ENCODE measurements at regions not wholly inside any gene's neighbourhood (a gene's known extent, or its start where the extent isn't known, plus 50 kb on each side); places are given as distances from the start of the nearest gene placed in this dataset.
"Not testable (repeated sequence)": the region's sequence is repeated elsewhere in the genome, so short reads cannot be mapped to it uniquely, and the experiment has no call there.

GRCh38 chr16:16563962-16564361 is 185.0 kb downstream of the NPIPA7 start:
- ATAC-seq = not testable (repeated sequence)

- ATAC-seq = not testable (repeated sequence)
Measured at GRCh38 chr16:16565326-16565725, 186.4 kb downstream of the NPIPA7 start.

DNA sequence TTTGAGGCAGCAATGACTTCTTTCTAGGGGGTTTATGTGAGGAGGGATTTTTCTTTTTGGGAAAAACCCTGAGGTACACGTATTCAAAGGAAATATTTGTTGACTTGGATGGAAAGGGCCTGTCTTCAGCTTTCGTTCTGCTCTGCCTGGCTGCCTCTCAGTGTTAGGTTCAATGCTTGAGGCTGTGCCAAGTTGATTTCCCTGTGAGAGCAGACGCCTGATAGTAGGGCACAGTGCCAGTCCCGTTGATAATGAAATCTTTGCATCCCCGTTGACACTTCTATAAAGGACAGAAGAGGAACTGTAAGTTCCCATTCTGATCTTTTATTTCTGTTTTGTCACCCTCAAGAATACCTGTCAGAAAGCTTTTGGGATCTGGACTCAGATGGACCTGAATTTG is 191.1 kb downstream of the NPIPA7 start:
- not testable (repeated sequence) for ATAC-seq

DNA sequence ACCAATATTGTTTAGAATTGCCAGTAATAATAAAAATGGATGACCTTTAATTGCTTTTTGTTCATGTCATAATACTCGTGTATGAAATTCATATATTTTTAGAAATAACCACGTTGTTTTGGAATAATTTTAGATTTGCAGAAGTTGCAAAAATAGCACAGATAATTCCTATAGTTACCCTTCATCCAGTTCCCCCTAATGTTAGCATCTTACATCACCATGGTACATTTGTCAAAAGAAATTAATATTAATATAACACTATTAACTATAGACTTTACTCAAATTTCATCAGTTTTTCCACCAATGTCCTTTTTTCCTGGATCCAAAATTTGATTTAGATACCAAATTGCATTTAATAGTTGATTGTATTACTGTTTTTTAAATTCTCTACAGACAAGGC is 191.9 kb downstream of the NPIPA7 start:
- ATAC-seq = not testable (repeated sequence)

GRCh38 chr16:16572130-16572774 is 193.3 kb downstream of the NPIPA7 start:
- ATAC-seq = not testable (repeated sequence)

GRCh38 chr16:16577062-16577461 is 198.1 kb downstream of the NPIPA7 start:
- not testable (repeated sequence) for ATAC-seq

GRCh38 chr16:16578701-16579100 is 199.8 kb downstream of the NPIPA7 start:
- ATAC-seq = no peak

DNA sequence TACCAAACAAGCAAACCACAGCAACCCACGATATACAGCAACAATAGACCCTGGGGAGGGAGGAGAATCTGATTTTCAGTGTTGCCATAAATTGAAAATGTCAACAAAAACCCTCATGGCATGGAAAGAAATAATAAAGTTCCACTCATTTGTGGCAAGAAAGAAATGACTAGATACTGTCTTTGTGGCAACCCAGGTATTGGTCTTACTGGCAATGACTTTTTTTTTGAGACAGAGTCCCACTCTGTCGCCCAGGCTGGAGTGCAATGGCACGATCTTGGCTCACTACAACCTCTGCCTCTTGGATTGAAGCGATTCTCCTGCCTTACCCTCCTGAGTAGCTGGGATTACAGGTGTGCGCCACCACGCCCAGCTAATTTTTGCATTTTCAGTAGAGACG is 204.0 kb downstream of the NPIPA7 start:
- ATAC-seq = not testable (repeated sequence)

DNA sequence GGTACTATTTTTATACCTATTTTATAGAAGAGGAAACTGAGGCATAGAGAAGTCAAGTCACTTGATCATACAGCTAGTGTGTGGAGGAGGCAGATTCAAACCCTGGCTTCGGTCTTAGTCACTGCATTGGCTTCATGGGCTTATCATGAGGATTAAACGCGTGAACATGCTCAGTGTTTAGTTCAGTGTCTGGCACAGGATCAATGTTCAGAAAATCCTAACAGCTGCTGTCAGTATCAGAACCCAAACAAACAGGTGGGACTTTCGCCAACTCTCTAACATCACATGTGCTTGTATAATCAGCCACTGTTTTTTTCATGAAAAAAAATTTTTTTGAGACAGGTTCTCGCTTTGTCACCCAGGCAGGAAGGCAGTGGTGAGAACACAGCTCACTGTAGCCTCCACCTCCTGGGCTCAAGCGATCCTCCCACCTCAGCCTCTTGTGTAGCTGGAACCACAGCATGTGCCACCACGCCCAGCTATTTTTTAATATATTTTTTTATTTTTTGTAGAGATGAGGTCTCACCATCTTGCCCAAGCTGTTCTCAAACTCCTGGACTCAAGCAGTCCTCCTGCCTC is 207.2 kb downstream of the NPIPA7 start:
- ATAC-seq = peak in 1 of 2 donors; percentile 28

DNA sequence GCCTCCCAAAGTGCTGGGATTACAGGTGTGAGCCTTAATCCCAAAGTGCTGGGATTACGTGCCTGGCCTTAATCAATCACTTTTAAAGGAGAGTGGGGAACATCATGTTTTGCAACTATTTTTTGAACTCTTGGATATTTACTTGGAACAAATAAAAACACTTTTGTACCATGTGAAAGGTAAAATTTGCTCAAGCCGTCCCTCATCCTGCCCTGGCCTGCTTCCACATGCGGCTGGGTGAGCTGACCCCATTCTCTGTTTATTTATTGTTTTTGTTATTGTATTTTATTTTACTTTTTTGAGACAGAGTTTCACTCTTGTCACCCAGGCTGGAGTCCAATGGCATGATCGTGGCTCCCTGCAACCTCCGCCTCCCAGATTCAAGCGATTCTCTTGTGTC is 208.0 kb downstream of the NPIPA7 start:
- not testable (repeated sequence) for ATAC-seq

GRCh38 chr16:16588436-16588835 is 209.5 kb downstream of the NPIPA7 start:
- ATAC-seq = not testable (repeated sequence)

GRCh38 chr16:16590654-16591318 is 211.8 kb downstream of the NPIPA7 start:
- peak; percentile 85 to 87 for ATAC-seq

DNA sequence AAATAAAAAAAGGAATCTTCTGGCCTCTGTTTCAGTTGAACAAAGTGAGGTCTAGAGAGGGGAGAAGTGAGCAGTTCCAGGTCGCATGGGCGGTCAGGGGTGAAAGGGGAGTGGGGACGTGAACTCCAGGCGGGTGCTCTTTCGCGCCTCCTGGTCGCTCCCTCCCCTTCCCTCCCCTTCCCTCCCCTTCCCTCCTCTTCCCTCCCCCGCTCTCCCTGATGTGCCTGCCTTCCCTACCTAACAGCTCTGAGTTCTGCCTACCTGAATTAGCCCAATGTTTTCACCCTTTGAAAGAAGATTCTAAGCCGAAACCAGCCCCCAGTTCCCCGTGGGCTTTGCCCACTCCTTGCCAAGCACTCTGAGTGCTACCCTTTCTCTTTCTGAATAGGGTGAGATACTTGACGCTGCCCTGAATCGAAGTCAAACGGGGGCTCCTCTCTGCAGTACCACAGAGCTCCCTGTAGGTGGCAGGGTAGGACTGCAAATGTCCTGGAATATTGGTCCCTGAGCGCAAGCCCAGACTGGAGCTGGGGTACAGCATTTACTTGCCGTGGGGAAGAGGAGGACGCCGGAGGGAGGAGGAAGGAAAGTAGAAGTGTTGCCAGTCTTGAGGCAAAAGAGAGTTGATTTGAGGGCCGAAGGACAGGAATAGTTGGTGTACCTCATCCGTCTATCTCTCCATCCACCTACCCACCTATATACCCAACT is 214.4 kb downstream of the NPIPA7 start:
- peak; percentile 37 to 53 for ATAC-seq

DNA sequence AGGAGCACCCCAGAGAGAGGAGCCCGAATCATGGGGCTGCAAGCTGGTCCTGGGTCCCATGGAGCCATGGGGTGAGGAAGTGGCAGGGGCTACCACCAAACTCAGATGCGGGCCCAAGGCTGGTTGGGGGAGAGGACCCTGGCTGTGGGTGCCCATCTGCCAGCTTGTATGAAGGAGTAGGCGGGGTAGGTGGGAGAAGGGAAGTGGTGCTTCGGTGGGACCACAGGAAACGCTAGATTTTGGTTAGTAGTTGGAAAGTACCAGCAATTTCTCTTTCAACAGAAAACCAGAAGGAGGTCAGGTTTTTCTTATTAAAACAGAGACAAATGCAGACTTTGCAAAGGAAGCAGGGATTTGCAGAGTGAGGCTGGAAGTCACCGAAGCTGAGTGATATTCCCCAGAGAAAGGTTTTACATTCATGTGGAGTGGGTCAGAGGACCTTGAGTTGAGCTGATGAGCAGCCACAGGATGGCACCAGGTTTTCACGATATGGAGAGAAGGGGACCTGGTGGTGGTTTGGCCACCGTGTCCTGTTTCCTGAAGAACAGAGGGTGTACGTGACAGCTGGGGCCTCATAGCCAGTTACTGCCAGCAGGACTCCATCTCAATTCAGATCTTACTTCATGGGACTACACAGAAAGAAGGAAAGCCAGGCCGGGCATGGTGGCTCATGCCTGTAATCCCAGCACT is 216.2 kb downstream of the NPIPA7 start:
- ATAC-seq = not testable (repeated sequence)

DNA sequence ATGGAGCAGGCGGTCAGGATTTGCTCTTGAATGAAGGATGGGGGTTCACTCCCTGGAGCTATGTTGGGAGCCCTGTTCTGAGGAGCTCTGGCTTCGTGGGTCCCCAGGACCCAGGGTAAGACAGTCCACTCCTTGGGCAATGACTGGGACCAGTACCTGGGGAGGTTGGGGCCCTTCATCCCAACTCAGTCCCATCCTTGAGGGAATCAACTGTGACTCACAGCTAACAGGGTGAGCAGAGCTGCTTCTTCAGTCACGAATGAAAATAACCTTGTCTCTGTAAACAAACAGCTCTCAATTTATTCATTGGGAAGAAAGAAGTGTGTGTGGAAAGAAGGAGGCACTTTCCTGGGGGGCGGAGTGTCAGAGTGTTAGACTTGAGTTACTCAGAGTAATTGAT is 222.3 kb downstream of the NPIPA7 start:
- not testable (repeated sequence) for ATAC-seq

DNA sequence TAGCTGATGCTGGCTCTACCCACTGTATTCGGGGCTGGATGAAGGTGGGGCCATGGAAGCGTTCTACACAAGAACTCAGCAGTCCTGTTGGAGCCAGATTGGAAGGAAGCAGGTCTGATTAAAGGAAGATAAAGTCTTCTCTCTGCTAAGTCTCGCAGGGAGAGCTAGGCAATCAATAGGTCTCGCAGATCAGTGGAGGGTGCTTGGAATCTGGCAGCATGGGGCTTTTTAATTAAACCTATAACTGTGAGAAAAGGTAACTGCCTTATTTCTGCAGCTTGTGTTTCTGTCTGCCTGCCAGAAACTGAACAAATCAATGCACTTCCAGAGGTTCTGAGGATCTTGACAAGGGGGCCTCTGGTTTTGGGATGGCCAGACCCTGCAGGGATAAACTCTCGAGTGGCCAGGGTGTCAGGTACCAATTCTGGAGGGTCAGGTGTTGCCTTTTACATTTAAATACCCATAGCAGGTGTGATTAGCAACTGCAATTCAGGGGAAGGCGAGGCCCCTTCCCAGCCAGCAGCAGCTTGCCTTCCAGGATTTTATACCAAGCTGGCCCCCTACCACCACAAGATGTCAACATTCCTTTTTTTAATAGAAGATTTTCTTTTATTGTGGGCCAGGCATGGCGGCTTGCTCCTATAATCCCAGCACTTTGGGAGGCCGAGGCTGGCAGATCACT is 228.6 kb downstream of the NPIPA7 start:
- not testable (repeated sequence) for ATAC-seq

DNA sequence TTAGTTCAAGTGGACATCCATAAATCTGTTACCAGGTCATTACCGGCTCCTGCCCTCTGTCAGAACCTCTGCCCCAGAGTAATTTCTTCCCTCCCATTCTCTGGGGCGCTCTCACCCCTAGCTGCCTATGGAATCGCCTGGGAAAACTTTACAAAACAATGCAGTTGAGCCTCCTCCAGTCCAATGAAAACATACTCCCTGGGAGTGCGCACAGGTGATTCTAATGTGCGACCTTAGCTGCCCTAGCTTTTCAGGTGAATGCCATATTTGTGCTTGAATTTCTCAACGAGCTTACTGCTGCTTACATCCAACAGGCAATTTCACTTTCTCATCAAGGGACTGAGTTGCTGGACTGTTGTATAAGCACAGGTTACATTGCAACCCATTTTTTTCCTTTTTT is 230.7 kb downstream of the NPIPA7 start:
- ATAC-seq = not testable (repeated sequence)

DNA sequence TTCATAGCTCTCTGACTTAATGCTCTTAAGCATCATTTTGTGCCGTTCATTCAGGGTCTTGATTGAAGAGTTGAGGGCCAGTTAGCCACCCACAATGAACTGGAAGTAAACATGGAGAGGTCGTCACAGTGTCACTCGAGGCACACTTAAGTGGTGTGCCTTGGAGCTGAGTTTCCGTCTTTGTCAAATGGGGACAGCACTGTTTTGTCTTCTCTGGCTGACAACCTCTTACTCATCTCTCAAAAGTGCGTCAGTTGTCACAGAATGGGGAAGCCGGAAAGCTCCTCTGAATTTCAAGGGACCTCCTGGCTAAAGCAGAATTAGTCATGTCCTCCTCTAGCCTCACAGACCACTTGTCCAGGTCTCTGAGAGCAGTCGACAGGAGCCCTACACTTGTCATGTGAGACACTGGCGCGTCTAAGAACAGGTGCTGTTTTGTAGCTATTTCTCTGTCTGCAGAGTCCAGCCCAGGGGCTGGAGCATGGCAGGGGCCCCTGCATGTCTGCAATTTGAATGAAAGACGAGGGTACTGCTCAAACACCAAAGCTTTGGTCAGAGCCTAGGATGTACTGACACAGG is 231.5 kb downstream of the NPIPA7 start:
- not testable (repeated sequence) for ATAC-seq

DNA sequence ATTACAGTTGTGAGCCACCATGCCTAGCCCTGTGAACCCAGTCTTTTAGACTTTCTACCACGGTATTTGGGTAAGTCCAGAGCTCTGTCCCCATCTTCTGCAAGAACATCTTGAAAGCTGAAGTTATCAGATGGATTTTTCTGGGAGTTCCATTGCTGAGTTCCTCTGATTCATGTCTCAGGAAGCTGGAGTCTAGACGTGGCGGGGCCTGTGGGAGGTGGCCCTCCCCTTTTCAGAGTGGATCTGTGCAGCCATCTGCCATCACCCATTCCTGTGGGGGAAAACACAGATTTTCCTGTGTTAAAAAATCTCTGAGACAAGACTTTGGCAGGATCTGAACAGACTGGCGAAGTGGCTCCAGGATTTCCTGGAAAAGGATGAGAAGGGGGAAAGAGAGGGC is 234.3 kb downstream of the NPIPA7 start:
- ATAC-seq = not testable (repeated sequence)

DNA sequence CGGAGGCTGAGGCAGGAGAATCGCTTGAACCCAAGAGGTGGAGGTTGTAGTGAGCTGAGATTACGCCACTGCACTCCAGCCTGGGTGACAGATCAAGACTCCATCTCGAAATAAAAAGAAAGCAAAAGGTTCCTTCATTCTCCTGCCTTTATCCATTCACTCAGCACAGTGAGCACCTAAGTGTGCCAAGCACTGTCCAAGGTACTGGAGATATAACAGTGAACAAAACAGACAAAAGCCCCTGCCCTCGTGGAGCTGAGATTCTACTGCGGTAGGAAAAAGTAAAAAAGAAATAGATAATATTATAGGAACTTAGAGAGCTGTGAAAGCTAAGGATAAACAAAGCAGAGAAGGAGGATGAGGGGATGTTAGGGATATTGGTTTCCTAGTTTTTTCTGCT is 235.5 kb downstream of the NPIPA7 start:
- not testable (repeated sequence) for ATAC-seq

GRCh38 chr16:16618963-16619465 is 240.1 kb downstream of the NPIPA7 start:
- ATAC-seq = not testable (repeated sequence)

Data from activated CD4-positive, CD25-positive, alpha-beta regulatory T cell treated with anti-CD3 and anti-CD28 coated beads, Interleukin-2, amount 50 U/mL, for 24 hours (primary cell).